Ishikawa (cell line): ENCODE measurements at regions not wholly inside any gene's neighbourhood (a gene's known extent, or its start where the extent isn't known, plus 50 kb on each side); places are given as distances from the start of the nearest gene placed in this dataset.

Experiments
- CEBPB ChIP-seq: IDR thresholded peaks from 2 replicates; pipeline ENCODE4 v1.6.1; 2012
- CREB1 ChIP-seq: IDR thresholded peaks from 2 replicates; pipeline ENCODE4 v1.6.1; 2012; ENCODE audit warnings: low read depth
- EP300 ChIP-seq: IDR thresholded peaks from 2 replicates; pipeline ENCODE4 v1.6.1; 2012; ENCODE audit warnings: borderline replicate concordance
- FOXM1 ChIP-seq: IDR thresholded peaks from 2 replicates; pipeline ENCODE4 v1.6.1; 2012; ENCODE audit warnings: low read depth, borderline replicate concordance
- MAX ChIP-seq: IDR thresholded peaks from 2 replicates; pipeline ENCODE4 v1.6.1; 2012
- NFIC ChIP-seq: IDR thresholded peaks from 2 replicates; pipeline ENCODE4 v1.6.1; 2012
- REST ChIP-seq: IDR thresholded peaks from 2 replicates; pipeline ENCODE4 v1.6.1; 2012; ENCODE audit warnings: low read depth, mild to moderate bottlenecking
- YY1 ChIP-seq: IDR thresholded peaks from 2 replicates; pipeline ENCODE4 v1.6.1; 2012; ENCODE audit warnings: low read depth
- ZBTB7A ChIP-seq: IDR thresholded peaks from 2 replicates; pipeline ENCODE4 v1.6.1; 2012; ENCODE audit warnings: low read depth

- no peak for TF ChIP-seq CEBPB
- no peak for TF ChIP-seq EP300
- no peak for TF ChIP-seq NFIC
- no peak for TF ChIP-seq ZBTB7A
- no peak for TF ChIP-seq YY1
- no peak for TF ChIP-seq MAX
- no peak for TF ChIP-seq FOXM1
- TF ChIP-seq REST, result no peak
- no peak for TF ChIP-seq CREB1
These were observed 929.0 kb downstream of the BRD1 start for GRCh38 chr22:48898524-48899250.
